NCI-H1105 (cell line): ENCODE measurements at regions not wholly inside any gene's neighbourhood (a gene's known extent, or its start where the extent isn't known, plus 50 kb on each side); places are given as distances from the start of the nearest gene placed in this dataset.
"Not testable (repeated sequence)": the region's sequence is repeated elsewhere in the genome, so short reads cannot be mapped to it uniquely, and the experiment has no call there.

Experiments
- DNase-seq: peaks from one replicate; lab custom pipeline; 2025; lab: John Stamatoyannopoulos, UW

DNA sequence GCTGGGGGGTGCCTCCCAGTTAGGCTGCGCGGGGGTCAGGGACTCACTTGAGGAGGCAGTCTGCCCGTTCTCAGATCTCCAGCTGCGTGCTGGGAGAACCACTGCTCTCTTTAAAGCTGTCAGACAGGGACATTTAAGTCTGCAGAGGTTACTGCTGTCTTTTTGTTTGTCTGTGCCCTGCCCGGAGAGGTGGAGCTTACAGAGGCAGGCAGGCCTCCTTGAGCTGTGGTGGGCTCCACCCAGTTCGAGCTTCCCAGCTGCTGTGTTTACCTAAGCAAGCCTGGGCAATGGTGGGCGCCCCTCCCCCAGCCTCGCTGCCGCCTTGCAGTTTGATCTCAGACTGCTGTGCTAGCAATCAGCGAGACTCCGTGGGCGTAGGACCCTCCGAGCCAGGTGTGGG is 584.2 kb upstream of the SLC39A10 start:
- not testable (repeated sequence) for DNase-seq

DNA sequence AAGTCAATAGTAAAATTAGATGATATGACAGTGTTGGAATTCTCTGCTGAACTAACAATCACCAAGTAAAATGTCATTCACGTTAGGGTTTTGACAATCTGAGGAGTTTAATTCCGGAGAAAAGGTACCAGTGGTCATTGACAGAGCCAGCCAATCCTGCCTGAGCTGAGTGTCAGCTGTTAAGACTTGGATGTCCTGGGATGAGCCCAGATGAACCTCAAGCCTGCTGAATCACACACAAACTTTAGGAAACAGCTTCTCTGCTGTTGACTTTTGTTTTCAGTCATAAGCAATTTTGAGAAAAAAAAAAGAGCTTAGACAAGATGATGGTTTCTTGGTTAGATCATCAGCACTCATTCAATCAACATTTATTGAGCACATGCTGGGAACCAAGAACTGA is 600.0 kb upstream of the SLC39A10 start:
- DNase-seq = no peak

DNA sequence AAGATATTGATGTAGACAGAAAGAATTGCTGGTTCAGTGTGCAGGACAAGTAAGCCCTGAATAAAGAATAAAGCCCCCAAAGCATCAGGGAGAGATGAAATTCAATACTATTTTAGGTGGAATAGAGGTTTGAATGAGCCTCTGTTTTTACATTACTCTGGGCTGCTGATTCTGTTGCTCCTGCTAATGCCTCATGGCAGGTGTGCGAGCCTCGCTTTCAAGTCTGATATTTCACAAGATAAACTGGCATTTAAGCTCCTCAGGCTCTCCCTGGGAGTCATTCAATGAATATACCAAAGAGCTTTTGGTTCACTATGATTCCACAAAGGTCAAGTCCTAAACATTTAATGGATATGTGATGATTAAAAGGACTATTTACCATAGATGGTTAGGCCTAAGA is 601.0 kb upstream of the SLC39A10 start:
- no peak for DNase-seq

DNA sequence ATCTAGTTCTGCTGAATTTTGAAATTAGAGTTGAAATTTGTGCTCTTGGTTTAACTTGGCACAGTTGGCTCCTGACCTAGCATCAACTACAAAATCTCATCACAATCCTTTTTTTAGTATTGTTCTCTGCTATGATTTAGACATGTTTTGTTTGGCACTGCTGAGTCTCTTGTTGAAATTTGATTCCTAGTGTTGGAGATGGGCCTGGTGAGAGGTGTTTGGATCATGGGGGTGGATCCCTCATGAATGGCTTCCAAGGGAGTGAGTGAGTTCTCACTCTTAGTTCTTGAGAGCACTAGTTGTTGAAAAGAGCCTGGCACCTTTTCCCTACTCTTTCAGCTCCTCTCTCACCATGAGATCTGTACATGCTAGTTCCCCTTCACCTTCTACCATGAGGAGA is 605.6 kb upstream of the SLC39A10 start:
- DNase-seq = no peak

DNA sequence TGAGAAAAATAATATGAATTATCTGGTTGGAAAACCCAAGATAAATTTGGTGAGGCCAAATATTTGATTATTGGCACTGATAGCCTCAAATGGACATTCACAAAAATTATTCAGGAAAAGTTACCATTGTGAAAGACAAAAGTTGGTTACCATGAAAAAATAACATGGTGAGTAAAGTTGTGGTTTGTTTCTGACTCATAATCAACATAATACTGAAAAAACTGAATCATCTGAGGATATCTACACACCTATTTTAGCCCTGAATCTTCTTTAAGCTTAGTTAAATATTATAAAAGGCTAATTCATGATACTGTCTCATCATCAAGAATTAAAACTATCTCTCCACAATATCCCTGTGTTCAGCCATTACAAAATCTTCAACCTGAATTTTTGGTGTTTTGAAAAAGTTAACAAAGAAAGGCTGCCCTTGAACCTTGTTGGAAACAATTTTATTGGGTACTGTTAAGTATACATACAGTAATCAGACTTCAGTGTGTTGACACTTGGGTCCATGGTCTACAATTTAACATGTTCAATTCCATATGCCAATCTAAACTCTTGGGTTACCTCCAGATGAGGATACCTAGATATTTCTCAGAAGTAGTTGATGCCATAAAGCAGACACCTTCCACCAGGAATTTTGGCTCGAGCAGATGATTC is 607.5 kb upstream of the SLC39A10 start:
- no peak for DNase-seq

DNA sequence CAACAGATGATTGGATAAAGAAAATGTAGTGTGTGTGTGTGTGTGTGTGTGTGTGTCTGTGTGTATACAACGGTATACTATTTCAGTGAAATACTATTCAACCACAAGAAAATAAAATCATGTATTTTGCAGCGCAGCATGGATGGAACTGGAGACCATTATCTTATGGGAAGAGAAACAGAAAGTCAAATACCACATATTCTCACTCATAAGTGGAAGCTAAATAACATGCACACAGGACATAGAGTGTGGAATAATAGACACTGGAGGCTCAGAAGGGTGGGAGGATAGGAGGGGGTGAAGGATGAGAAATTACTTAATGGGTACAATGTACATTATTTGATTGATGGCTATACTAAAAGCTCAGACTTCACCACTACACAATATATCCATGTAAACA is 609.1 kb upstream of the SLC39A10 start:
- no peak for DNase-seq

DNA sequence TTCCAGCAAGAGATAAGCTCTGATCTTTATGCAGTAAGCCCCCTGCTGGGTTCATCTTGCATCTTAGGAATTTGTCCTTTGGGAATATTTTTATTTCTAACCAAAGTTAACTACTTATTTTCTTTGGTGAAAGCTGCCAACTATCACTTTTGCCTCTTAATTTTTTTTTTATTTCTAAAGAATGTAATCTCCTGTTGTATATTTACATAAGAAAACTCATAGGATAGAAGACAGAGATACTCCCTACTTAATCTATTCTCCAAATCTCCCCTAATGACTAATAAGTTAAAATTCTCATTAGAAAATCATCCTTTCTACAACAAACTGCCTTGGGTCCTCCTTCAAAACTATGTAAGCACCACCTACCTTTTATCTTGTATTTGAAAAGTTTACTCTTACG is 612.2 kb upstream of the SLC39A10 start:
- DNase-seq = no peak

DNA sequence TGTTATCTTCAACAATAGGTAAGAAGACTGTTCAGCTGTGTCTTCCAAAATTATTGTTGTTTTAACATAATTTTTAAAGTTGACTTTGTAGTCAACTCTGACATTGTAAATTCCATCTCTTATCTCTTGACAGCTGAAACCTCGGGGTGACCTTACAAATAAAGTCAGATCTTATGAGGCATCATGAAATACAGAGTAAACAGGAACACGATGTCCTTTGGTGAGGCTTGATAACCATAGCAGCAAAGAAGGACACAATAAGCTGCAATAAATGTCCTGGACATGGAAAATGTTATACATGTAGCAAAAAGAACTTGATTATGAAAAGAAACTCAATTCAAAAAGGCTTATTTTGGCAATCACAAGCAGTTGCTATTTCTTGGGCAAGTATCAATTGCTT is 618.9 kb upstream of the SLC39A10 start:
- no peak for DNase-seq

DNA sequence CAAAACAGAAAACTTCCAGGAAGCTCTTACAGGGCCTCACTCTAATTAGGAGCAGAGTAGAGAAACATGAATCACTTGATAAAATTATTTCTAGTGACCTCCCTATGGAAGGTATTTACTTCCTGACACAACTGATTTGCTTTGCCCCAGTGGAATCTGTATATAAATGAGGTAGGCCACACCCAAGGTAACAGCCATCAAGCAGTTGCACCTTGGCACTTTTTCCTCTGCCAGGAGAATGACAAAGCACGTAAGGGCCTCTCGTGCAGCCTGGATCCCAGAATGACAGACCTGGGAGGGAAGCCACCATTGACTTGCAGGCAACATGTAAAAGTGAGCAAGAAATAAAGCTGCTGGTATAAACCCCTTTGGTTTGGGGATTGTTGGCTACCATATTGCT is 620.0 kb upstream of the SLC39A10 start:
- DNase-seq = no peak

DNA sequence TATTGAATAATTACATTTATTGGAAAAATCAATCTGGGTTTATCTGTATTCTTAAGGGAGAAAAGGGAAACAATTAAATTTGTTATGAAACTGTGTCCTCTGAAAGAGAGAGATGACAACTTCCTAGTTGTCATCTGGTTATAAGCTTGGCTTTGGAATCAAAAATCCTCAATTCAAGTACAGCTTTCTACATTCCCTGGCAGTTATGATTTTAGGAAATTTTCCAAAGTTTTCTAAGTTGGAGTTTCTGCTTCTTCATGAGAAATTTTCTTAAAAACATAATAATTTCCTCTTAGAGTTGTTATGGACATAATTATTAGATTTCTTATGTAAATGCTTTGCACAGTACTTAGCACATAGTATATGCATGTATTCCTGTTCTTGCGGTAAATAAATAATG is 625.6 kb upstream of the SLC39A10 start:
- DNase-seq = no peak

DNA sequence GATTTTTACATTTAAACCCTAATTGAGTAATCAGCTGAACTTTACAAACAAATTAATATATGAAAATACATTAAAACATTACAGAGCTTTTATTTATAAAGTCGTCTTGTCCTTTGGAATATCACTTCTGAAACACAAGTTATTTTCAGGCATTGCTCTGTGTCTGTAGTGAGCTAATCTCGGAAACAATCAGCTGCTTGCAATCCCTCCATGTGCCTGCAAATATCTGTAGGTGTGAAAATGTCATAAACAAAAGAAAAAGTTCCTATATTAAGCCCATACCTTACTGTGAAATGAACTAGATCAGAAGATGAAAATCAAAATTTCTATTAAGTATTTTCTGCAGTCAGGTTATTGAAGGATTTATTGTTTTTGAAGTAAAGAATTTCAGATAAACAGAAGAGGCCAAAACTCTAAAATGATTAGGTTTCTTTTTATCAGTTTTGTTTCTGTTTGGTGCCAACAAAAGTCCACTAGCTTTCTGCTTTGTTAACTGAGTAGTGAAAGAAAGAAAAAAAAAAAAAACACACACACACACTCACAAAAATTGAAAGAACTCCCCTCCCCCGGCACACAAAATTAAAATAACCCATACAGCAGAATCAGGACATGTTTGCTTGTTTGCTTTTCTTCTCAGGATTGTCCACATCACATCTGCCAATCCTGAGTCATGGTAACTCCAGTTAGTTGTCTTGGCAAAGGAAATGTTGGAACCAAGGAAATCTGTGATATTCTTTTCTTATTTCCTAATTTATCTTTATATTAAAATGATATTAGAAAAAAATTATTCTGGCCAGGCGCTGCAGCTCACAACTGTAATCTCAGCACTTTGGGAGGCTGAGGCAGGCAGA is 627.0 kb upstream of the SLC39A10 start:
- DNase-seq = no peak

DNA sequence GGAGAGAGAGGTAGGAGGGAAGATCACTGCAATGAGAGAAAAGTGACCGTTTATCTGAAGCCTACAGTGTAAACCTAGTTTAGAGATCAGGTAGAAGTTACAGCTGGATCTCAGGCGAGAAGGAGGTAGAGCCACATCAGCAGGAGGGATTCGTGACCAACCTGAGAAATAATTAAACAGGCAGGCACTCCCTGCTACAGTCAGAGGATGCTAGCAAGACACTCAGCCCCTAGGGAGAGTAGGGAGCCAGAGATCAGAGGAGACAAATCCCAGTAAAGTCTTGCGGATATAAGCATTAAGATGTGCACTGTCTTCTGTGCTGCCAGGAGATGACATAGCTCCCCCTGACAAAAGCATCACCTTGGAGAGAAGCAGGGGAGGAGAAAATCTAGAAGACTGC is 629.1 kb upstream of the SLC39A10 start:
- DNase-seq = no peak

DNA sequence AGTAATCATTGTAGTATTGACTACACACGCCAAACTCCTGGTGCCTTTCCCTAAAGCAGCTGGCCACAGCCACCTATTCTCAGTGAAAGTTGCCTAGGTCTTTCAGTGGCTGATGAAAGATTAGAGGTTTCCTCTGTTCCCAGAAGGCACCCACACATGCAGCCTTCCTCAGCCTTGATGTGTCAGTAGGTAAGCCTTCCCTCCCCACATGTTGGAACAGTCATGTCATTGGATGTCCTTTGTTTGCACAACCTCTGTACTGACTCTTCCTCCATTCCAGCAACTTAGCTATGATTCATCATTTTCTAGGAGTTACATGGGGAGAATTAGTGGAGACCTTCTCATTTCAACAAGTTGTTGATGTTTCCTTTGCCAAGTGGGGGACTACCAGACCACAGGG is 630.8 kb upstream of the SLC39A10 start:
- DNase-seq = no peak

DNA sequence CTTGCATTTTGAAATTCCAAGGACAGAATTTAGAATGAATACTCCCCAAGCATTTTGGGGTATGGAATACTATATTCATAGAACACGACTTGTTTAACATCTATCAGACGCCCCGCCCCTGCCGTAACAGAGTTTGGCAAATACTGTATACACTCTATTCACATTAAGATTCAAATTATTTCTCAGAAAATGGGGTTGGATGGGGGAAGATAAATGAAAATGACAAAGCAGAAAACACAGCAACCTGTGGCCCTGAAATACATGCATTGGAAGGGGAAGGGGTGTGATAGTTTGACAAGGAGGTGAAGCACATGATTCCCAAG is 634.6 kb upstream of the SLC39A10 start:
- no peak for DNase-seq

DNA sequence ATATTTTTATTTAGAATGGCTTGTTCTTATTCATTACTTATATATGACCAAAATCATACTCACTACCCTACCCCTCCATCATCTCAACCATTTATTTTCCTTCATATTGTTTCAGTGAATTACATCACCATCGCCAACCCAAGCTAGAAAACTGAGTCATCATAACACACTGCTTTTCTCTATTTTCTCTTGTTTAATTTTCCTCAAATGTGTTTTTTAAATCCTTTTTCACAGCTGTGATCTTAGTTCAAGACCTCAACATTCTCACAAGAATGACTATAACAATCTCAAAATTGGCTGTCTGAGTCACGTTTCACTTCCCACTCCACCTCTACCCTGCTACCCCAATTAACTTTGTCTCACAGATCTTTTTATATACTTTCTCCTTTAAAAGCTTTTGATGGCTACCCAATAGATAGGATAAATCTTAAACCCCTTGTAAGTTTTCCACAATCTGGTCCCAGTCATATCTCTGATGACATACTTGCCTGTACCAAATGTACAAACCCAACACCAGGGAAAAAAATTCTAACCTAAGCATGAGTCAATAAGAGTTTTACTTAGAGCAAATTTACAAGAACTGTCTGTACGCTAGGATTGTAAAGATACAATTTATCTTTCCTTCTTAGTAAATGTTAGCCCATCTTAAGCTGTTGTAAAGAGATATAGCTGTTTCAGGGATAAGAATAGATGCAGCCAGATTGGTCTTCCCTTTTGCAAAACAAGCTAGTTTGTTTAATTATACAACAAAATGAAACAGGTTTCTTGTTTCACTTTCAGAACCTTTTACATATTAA is 635.1 kb upstream of the SLC39A10 start:
- DNase-seq = no peak

DNA sequence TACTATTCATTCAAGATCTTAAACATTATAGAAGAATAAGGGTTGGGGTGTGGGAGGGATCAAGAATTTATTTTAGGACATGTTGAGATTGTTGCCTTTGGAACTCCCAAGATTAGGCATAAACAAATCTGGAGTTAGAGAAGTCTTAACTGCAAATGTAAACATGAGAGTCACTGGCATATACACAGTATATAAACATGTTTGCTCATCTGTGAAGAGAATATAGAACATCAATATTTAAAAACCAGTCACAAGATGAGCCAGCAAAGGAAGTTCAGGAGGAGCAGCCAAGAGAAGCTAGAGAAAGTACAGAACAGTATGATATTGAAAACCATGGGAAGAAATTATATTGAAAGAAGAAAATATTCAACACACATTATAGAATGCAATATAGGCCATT is 638.6 kb upstream of the SLC39A10 start:
- no peak for DNase-seq

DNA sequence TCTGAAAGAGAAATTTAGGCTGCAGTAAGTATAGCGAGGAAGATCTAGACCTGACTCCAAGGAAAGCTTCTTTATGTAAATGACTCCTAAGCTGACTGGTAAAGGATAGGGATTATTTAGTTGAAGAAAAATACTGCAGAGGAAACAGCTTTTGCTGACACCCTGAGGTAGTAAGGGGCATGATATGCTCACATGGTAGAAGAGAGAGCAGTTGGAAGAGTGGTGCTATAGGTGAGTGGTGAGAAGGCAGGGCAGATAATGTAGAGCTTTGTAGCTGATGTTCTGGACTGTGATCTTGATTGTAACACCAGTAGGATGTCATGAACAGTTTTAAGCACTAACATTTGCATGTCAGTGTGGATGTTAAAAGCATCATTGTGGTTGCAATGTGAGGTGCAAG is 639.1 kb upstream of the SLC39A10 start:
- no peak for DNase-seq

DNA sequence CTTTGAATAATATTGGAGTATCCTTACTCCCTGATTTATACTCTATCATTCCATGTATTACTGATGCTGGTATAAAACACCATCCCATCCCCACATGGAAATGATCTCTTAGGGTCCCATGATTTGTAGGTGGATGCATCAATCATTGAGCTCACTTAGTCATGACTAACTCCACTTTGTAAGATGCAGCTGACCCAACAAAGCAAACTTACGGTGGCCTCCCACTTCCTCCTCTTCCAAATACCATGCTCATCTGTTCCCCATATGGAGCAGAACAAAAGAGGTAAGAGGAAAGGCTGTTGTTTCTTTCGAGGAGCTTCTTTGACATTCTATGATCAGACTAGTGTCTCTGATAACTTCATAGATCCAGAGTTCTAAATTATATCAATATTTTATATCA is 640.2 kb upstream of the SLC39A10 start:
- no peak for DNase-seq

DNA sequence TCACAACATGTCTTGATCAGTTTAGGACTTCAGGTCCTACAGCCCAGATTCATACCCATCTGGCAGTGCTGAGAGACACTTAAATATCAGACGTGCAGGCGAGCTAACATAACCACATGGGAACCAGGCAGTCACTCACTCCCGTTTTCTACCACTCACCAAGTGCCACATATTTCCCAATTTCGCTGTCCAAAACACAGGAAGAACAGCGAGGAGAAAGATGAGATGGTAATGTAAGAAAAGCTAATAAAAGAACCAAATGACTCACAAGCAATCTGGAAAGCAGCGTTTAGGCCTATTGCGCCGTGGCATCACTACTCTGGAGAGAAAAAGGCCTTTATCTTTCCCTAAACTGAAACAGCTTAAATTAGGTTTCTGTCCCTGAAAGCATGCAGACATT is 647.8 kb upstream of the SLC39A10 start:
- no peak for DNase-seq

DNA sequence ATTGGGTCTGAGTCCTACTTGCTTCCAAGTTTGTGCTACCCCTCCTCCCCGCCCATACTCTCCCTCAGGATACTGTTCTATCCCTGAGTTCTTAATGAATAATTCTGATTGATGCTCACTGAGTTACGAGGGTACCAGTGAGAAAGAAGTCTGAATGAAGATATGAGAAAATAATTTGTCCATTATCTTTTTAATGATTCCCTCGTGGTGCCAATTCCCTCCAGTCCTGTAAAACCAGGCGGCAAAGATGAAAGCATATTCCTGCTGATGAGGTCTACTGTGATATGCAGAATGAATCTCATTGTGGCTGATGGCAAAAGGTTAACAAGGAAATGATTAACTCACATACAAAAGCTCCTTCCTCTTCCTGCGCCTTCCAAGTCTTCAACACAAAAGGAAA is 650.2 kb upstream of the SLC39A10 start:
- no peak for DNase-seq

DNA sequence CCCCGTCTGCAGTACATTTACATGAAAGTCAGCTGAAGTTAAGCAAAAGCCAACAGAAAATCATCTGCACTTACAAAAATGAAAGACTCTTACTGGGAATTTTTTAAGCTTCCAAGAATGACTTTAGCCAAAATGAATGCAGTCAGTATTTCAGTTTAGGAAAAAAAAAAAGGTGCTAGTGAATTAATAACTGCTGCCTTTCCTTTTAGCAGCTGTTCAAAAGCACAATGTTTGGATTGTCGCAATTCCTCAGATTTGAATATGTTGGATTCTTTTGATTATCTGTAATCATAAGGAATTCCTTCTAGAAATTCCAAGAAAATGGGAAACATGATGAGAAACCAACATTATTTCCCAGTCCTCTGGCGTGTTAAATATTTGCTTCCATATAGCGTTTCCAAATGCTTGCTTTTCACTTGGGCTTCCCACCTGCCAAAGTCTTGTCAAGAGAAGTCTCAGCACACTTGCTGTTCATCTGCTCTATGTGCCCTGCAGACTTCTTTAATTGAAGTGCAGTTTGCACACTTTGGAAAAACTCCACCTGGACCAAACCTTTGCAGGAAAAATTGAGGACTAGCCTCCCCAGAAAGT is 653.0 kb upstream of the SLC39A10 start:
- DNase-seq = no peak

DNA sequence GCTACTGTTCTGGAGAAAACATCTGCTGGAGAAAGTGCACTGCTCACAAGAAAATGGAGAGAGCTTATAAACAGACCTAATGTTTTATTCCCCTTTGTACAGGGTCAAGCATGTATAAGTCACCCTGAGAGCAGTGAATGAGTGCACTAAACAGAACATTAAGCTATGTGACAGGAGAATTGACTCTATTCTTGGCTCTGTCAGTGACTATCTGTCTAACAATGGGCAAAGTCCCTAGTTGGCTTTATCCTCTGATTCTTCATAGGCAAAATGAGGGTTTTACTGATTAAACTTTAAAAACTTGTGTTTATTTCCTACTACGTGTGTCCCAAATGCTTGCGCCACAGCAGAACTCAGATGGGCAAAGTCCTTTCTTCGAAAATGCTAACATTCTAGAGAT is 655.1 kb upstream of the SLC39A10 start:
- DNase-seq = no peak

DNA sequence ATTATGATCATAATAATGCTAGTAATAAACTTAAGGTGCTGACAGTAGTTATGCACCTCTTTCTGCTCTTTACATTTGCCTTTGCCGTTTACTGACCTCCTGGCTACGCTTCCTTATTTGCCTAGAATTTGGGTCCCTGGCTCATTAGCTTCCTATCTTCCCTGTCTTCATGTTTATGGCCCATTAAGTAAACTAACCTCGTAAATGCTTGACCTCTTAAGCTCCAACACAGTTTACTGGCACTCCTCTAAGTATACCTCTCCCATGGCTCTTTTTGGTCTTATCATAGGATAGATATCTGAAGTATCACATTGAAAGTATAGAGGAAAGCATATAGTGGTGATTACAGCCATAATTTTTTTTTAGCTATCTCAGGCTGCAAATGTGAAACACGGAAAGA is 657.3 kb upstream of the SLC39A10 start:
- DNase-seq = no peak
